PC-9 (cell line): ENCODE measurements at regions not wholly inside any gene's neighbourhood (a gene's known extent, or its start where the extent isn't known, plus 50 kb on each side); places are given as distances from the start of the nearest gene placed in this dataset.

ENCODE experiments used
- EZH2 ChIP-seq: fragments of 200-600 bp; sonication (generic); IDR thresholded peaks from 2 replicates; pipeline ENCODE4 v1.8.0; 2017; ENCODE audit warnings: antibody characterized with exemption, low read depth
- TF ChIP-seq, protein P1 (sequence below): fragments of 200-600 bp; sonication (generic); conservative IDR thresholded peaks from 2 replicates; pipeline ENCODE4 v1.6.1; 2017; ENCODE audit warnings: mixed run types, antibody characterized with exemption, mild to moderate bottlenecking, moderate library complexity

DNA sequence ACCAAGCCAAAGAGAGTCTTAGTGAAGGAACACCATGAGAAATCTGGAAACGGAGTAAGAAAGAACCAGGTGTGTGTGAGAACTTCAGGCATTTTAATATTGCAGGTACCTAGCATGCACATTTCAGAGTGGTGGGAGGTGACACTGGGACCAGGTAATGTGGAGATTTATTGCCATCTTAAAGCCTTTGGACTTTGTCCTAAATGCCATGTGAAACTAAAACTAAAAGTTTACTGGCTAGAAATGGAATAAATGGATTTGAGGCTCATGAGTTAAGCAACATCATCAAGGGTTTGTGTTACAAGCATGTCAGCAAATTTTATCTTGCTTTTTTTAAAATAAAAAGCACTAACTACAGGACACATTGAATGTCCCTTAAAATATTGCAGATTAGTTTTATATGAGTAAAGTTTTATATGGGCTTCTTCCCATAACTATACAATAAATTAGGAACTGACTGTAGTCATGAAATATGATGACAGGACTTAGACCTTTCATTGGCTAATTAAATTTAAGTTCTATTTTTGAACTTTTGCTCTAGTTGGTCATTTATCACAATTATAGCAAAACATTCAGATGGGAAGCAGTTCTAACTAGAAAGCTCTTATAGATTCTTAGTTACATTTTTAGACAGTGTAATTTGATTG, 721.1 kb upstream of the NOVA1 start:
- TF ChIP-seq, protein P1, sequence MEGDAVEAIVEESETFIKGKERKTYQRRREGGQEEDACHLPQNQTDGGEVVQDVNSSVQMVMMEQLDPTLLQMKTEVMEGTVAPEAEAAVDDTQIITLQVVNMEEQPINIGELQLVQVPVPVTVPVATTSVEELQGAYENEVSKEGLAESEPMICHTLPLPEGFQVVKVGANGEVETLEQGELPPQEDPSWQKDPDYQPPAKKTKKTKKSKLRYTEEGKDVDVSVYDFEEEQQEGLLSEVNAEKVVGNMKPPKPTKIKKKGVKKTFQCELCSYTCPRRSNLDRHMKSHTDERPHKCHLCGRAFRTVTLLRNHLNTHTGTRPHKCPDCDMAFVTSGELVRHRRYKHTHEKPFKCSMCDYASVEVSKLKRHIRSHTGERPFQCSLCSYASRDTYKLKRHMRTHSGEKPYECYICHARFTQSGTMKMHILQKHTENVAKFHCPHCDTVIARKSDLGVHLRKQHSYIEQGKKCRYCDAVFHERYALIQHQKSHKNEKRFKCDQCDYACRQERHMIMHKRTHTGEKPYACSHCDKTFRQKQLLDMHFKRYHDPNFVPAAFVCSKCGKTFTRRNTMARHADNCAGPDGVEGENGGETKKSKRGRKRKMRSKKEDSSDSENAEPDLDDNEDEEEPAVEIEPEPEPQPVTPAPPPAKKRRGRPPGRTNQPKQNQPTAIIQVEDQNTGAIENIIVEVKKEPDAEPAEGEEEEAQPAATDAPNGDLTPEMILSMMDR, result no peak
- TF ChIP-seq EZH2, result no peak
